ENCODE measurements at regions not wholly inside any gene's neighbourhood (a gene's known extent, or its start where the extent isn't known, plus 50 kb on each side); places are given as distances from the start of the nearest gene placed in this dataset.

DNA sequence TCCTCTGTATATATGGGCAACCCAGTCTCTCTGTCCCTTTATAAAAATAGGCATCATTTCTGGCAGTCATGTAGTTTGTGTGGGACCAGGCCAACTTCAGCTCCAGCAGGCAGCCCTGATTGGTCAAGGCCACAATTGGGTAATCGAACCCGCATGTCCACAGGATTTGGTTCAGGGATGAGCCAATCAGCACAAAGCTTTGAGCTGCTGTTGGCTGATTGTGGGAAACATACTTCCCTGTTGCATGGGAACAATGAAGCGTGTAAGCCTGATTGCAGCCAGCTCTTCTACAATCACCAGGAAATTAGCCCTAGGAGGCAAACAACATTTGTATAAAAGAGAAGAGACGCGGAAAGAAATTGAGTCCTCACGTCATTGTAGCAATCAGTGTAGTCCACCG is 328.6 kb downstream of the PCNX1 start:
- no peak overlapping the region for H3K4me3 ChIP-seq
- peaks cover 0 to 10% (median 4%) of the 10 kb centered on the region in 4 donors for H3K4me1 ChIP-seq
- no peaks in the 10 kb centered on the region for H3K27me3 ChIP-seq
- no peaks in the 10 kb centered on the region for H3K36me3 ChIP-seq
- TF ChIP-seq, protein P1, sequence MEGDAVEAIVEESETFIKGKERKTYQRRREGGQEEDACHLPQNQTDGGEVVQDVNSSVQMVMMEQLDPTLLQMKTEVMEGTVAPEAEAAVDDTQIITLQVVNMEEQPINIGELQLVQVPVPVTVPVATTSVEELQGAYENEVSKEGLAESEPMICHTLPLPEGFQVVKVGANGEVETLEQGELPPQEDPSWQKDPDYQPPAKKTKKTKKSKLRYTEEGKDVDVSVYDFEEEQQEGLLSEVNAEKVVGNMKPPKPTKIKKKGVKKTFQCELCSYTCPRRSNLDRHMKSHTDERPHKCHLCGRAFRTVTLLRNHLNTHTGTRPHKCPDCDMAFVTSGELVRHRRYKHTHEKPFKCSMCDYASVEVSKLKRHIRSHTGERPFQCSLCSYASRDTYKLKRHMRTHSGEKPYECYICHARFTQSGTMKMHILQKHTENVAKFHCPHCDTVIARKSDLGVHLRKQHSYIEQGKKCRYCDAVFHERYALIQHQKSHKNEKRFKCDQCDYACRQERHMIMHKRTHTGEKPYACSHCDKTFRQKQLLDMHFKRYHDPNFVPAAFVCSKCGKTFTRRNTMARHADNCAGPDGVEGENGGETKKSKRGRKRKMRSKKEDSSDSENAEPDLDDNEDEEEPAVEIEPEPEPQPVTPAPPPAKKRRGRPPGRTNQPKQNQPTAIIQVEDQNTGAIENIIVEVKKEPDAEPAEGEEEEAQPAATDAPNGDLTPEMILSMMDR (IDR thresholded peaks at IDR 0.05): no peak
- intact Hi-C loops (cut with DNase I; ENCODE audit: low total_unique reads): no loop called here
- DNase-seq: peak; percentile 76 to 82
- peak overlapping the region; percentile 35 to 44 for H3K27ac ChIP-seq
- no peaks in the 10 kb centered on the region for H3K9me3 ChIP-seq

DNA sequence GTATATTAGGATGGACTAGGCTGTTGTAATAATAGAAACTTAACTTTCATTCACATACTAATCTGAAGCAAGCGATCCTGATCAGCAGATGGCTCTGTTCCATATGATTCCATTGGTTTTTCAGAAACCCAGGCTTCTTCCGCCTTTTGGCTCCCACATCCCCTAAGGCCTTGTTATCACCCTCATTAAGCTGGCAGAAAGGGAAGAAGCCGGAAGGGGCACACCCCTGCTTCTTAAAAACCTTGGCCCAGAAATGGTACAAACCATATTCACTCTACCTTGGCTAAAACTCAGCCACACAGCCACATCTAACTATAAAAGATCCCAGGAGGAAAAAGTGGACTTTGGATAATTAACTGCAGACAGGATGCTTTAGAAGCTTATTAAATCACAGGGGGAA is 329.2 kb downstream of the PCNX1 start:
- H3K36me3 ChIP-seq: no peaks in the 10 kb centered on the region
- TF ChIP-seq, protein P1 (IDR thresholded peaks at IDR 0.05): no peak
- intact Hi-C loops (cut with DNase I; ENCODE audit: low total_unique reads): no loop called here
- no peak for DNase-seq
- H3K4me1 ChIP-seq: peaks cover 0 to 12% (median 5%) of the 10 kb centered on the region in 4 donors
- no peak overlapping the region for H3K4me3 ChIP-seq
- no peaks in the 10 kb centered on the region for H3K9me3 ChIP-seq
- H3K27me3 ChIP-seq: no peaks in the 10 kb centered on the region
- H3K27ac ChIP-seq: peak overlapping the region; percentile 35 to 44

DNA sequence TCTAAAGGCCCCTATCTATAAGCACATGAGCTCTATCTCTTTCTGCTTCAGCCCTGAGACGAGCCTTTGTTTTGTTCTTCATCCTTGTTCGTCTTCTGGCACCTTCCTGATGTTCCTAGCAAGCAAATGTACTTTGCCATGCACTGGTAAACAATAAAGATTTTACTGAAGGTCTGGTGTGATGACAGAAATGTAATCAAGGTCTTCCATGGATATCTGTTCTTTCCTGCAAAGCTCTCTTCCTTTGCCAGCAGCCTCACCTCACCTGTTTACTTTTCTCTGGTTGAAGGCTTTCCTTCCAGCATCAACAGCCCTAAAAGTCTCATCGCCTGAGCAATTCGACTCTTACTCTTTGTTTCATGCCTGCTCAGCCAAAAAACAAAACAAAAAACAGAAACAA is 330.3 kb downstream of the PCNX1 start:
- TF ChIP-seq, protein P1 (IDR thresholded peaks at IDR 0.05): no peak
- Histone ChIP-seq H3K36me3 (no peaks in the 10 kb centered on the region), H3K27me3 (no peaks in the 10 kb centered on the region), H3K27ac (no peak overlapping the region), H3K9me3 (no peaks in the 10 kb centered on the region), H3K4me3 (no peak overlapping the region), H3K4me1 (peaks cover 0 to 23% (median 15%) of the 10 kb centered on the region in 4 donors)
- intact Hi-C loops (cut with DNase I; ENCODE audit: low total_unique reads): no loop called here
- no peak for DNase-seq

DNA sequence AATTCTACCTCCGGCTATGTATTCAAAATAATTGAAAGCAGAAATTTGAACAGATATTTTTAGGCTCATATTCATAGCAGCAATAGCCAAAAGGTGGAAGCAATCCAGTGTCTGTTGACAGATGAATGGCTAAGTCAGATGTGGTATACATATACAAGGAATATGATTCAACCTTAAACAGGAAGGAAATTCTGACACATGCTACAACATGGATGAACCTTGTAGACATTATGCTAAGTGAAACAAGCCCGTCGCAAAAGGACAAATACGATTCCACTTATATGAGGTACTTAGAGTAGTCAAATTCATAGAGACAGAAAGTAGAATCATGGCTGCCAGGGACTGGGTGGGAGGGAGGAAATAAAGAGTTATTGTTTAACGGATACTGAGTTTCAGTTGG is 331.6 kb downstream of the PCNX1 start:
- no peak overlapping the region for H3K4me3 ChIP-seq
- H3K4me1 ChIP-seq: peaks cover 0 to 36% (median 25%) of the 10 kb centered on the region in 4 donors
- no peaks in the 10 kb centered on the region for H3K27me3 ChIP-seq
- no peaks in the 10 kb centered on the region for H3K36me3 ChIP-seq
- no peaks in the 10 kb centered on the region for H3K9me3 ChIP-seq
- no peak overlapping the region for H3K27ac ChIP-seq
- TF ChIP-seq, protein P1 (IDR thresholded peaks at IDR 0.05): no peak
- DNase-seq: no peak
- intact Hi-C loops (cut with DNase I; ENCODE audit: low total_unique reads): no loop called here

DNA sequence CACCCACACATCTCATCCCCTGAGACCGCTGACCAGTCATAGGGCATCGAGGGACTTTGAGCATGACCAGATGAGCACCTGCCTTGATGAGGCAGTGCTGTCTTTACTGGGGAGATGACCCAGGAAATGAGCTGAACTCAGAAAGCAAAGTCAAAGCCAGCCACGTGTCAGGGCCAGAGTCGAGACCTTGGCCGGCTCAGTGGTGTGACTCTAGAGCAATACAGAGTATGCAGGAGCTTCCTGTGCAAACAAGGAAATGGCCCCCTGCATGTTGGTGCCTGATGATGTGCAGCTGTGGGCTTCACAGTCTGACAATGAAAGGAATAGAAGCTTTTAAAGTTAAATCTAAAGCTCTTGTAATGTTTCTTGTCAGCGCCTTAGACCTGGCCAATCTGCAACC is 332.9 kb downstream of the PCNX1 start:
- H3K36me3 ChIP-seq: no peaks in the 10 kb centered on the region
- H3K27ac ChIP-seq: no peak overlapping the region
- no peaks in the 10 kb centered on the region for H3K9me3 ChIP-seq
- H3K4me1 ChIP-seq: peaks cover 0 to 45% (median 27%) of the 10 kb centered on the region in 4 donors
- intact Hi-C loops (cut with DNase I; ENCODE audit: low total_unique reads): no loop called here
- no peak overlapping the region for H3K4me3 ChIP-seq
- no peaks in the 10 kb centered on the region for H3K27me3 ChIP-seq
- DNase-seq: no peak
- TF ChIP-seq, protein P1 (IDR thresholded peaks at IDR 0.05): no peak

Data from tibial artery (tissue), 4 donors.